ENCODE measurements at regions not wholly inside any gene's neighbourhood (a gene's known extent, or its start where the extent isn't known, plus 50 kb on each side); places are given as distances from the start of the nearest gene placed in this dataset.

DNA sequence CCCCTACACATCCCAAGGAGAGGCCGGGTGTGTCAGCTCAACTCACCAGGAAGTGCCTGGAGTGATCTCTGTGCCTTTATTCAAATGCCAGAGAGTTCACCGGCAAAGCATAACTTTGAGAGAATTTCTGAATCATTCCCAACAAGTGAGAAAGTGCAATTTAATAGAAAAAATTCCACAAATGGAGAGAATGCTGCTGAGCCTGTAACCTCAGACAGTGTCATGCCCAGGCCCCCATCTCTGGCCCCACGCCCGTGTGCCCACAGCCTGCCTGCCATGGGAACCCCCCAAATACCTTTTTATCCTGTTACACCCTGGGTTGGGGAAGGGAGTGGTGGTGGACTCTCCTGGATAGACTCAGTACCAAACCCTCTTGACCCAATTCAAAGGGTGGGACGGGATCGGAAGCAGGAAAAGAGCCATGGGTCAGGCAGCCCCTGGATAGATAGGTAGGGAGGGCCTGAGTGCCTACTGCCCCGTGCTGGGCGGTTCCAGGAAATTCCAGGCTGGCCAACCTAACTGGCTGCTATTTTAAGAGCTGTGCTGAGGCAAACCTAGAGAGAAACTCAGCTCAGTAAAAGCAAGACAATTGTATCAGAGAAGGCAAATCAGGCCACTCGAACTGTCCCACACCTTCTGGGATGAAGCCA lies 179.0 kb upstream of the FOXA2 start:
- H3K9me3 ChIP-seq: no peaks in the 10 kb centered on the region
- DNase-seq: no peak
- no peaks in the 10 kb centered on the region for H3K27me3 ChIP-seq (ENCODE audit: insufficient read depth)
- H4K20me1 ChIP-seq (ENCODE audit: insufficient read depth): no peaks in the 10 kb centered on the region
- H3F3A ChIP-seq (replicated peaks; ENCODE audit: insufficient read depth): peaks cover 16% of the 10 kb centered on the region
- H3K36me3 ChIP-seq (replicated peaks in 1 of 2; ENCODE audit: control insufficient read depth in 1 of 2, insufficient read depth in 2 of 2, low read length in 1 of 2): no peaks in the 10 kb centered on the region
- peak overlapping the region; percentile 81 for H2AFZ ChIP-seq (ENCODE audit: low read depth)
- peak overlapping the region in 1 of 2 experiments; percentile 54; a peak in 2 of 4 replicates for H3K4me3 ChIP-seq (ENCODE audit: low read depth in 2 of 2, low read length in 1 of 2)
- POLR2A ChIA-PET: no interaction called here
- peak overlapping the region; percentile 73 for H3K9ac ChIP-seq
- H3K27ac ChIP-seq (ENCODE audit: low read depth in 2 of 2, low read length in 1 of 2): peak overlapping the region in 1 of 2 experiments; percentile 89; a peak in 2 of 4 replicates
- H3K9me2 ChIP-seq: no peaks in the 10 kb centered on the region
- TF ChIP-seq, protein P1, sequence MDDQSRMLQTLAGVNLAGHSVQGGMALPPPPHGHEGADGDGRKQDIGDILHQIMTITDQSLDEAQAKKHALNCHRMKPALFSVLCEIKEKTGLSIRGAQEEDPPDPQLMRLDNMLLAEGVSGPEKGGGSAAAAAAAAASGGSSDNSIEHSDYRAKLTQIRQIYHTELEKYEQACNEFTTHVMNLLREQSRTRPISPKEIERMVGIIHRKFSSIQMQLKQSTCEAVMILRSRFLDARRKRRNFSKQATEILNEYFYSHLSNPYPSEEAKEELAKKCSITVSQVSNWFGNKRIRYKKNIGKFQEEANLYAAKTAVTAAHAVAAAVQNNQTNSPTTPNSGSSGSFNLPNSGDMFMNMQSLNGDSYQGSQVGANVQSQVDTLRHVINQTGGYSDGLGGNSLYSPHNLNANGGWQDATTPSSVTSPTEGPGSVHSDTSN (IDR thresholded peaks at IDR 0.05): no peak
- no peak for TF ChIP-seq NRF1 (IDR thresholded peaks at IDR 0.05; ENCODE audit: low read depth, low read length)
- 0 out of 2 replicates have a peak, but pooled peaks have one; percentile 17 for TF ChIP-seq NFIC (IDR thresholded peaks at IDR 0.05; ENCODE audit: borderline replicate concordance)
- TF ChIP-seq, protein P2, sequence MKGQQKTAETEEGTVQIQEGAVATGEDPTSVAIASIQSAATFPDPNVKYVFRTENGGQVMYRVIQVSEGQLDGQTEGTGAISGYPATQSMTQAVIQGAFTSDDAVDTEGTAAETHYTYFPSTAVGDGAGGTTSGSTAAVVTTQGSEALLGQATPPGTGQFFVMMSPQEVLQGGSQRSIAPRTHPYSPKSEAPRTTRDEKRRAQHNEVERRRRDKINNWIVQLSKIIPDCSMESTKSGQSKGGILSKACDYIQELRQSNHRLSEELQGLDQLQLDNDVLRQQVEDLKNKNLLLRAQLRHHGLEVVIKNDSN (IDR thresholded peaks at IDR 0.05; ENCODE audit: borderline replicate concordance, low read depth): no peak
- peak; percentile 21; the same call in 1 of the 2 replicates for TF ChIP-seq ELF1 (IDR thresholded peaks at IDR 0.05)
- H3K79me2 ChIP-seq (ENCODE audit: insufficient read depth): no peaks in the 10 kb centered on the region
- CTCF ChIA-PET: no interaction called here
- WGBS (ENCODE audit: low lambda C conversion rate): 4% methylated on average over 9 of the region's 9 CpGs
- peaks cover 0 to 20% of the 10 kb centered on the region in 2 experiments; a peak in 1 of 4 replicates for H3K4me1 ChIP-seq (ENCODE audit: control insufficient read depth in 1 of 2, insufficient read depth in 2 of 2, low read depth in 1 of 2, low read length in 1 of 2)
- peak overlapping the region; percentile 80 for H3K4me2 ChIP-seq

DNA sequence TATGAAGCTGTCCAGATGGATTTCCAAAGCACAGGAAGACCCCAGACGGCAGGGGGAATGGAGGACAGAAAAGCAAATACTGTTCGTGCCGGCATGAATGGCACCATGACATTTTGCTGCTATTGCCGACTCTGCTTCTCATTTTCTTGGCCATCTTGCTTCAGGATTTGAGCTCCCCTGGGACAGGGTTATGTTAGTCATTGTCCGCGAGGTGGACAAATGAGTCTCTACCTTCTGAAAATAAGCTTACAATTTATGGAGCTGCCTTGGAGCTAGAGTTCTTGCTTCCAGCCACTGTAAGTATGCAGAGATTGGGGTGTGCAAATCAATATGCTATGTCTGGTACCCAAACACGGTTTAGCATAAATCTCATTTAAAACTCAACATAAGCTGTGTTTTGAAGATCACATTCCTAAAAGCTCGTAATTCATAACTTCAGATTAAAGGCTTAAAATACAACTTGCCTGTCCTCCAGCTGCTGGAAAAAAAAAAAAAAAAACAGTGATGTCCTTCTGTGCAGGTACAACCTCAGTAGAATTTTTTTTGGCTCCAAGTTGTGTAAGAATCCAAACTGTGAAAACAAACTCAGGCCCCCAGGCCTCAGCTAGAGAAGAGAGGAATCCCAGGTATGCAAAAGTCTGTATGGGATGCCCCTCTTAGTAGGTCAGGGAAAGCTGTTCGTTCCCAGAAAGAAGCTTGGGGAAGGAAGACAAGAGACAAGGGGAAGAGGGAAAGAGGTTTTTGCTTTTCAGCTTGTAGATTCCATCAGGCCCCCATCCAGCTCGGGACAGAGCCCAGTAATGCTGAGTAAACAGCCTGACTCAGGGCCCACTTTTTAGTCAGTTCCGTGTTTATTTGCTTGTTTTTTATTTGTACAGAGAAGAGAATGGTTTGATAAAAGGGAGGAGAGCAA lies 184.2 kb upstream of the FOXA2 start:
- peaks cover 0 to 7% of the 10 kb centered on the region in 2 experiments; a peak in 1 of 4 replicates for H3K4me1 ChIP-seq (ENCODE audit: control insufficient read depth in 1 of 2, insufficient read depth in 2 of 2, low read depth in 1 of 2, low read length in 1 of 2)
- 16% methylated on average over 11 of the region's 11 CpGs for WGBS (ENCODE audit: low lambda C conversion rate)
- no peak overlapping the region for H3K4me3 ChIP-seq (ENCODE audit: low read depth in 2 of 2, low read length in 1 of 2)
- H3K9me3 ChIP-seq: no peaks in the 10 kb centered on the region
- H3K36me3 ChIP-seq (replicated peaks in 1 of 2; ENCODE audit: control insufficient read depth in 1 of 2, insufficient read depth in 2 of 2, low read length in 1 of 2): no peaks in the 10 kb centered on the region
- H3K27ac ChIP-seq (ENCODE audit: low read depth in 2 of 2, low read length in 1 of 2): no peak overlapping the region
- POLR2A ChIA-PET: no interaction called here
- no peaks in the 10 kb centered on the region for H4K20me1 ChIP-seq (ENCODE audit: insufficient read depth)
- H3F3A ChIP-seq (replicated peaks; ENCODE audit: insufficient read depth): peaks cover 8% of the 10 kb centered on the region
- CTCF ChIA-PET: interaction anchor here (0.9 kb wide), 1 partner anchor 77 kb away, joined by 3 read pairs; no protein-coding TSS in a partner anchor
- H3K9ac ChIP-seq: no peak overlapping the region
- 0 out of 2 replicates have a peak overlapping the region, but pooled peaks have one; percentile 19 for H3K4me2 ChIP-seq
- no peak for DNase-seq
- H2AFZ ChIP-seq (ENCODE audit: low read depth): no peak overlapping the region
- no peaks in the 10 kb centered on the region for H3K9me2 ChIP-seq
- no peaks in the 10 kb centered on the region for H3K27me3 ChIP-seq (ENCODE audit: insufficient read depth)
- no peaks in the 10 kb centered on the region for H3K79me2 ChIP-seq (ENCODE audit: insufficient read depth)
- TF ChIP-seq MXI1 (IDR thresholded peaks at IDR 0.05; ENCODE audit: low read depth, low read length) (no peak), EZH2phosphoT487 (IDR thresholded peaks at IDR 0.05; ENCODE audit: borderline replicate concordance, low read depth) (no peak), GATA2 (CRISPR knock-in tag; IDR thresholded peaks at IDR 0.05) (no peak), FOXJ3 (CRISPR knock-in tag; IDR thresholded peaks at IDR 0.05) (no peak), NRF1 (IDR thresholded peaks at IDR 0.05; ENCODE audit: low read depth, low read length) (no peak), TEAD4 (IDR thresholded peaks at IDR 0.05; ENCODE audit: borderline replicate concordance, insufficient read depth) (no peak), JUND (IDR thresholded peaks at IDR 0.05) (no peak), SMC3 (IDR thresholded peaks at IDR 0.05; ENCODE audit: low read depth, low read length) (no peak), RCOR1 (IDR thresholded peaks at IDR 0.05; ENCODE audit: low read length) (no peak), CHD2 (IDR thresholded peaks at IDR 0.05; ENCODE audit: low read length, partially characterized antibody) (no peak), MEF2A (IDR thresholded peaks at IDR 0.05; ENCODE audit: borderline replicate concordance, low read depth) (no peak), FOXM1 (IDR thresholded peaks at IDR 0.05; ENCODE audit: low read depth) (no peak)
- TF ChIP-seq, protein P3, sequence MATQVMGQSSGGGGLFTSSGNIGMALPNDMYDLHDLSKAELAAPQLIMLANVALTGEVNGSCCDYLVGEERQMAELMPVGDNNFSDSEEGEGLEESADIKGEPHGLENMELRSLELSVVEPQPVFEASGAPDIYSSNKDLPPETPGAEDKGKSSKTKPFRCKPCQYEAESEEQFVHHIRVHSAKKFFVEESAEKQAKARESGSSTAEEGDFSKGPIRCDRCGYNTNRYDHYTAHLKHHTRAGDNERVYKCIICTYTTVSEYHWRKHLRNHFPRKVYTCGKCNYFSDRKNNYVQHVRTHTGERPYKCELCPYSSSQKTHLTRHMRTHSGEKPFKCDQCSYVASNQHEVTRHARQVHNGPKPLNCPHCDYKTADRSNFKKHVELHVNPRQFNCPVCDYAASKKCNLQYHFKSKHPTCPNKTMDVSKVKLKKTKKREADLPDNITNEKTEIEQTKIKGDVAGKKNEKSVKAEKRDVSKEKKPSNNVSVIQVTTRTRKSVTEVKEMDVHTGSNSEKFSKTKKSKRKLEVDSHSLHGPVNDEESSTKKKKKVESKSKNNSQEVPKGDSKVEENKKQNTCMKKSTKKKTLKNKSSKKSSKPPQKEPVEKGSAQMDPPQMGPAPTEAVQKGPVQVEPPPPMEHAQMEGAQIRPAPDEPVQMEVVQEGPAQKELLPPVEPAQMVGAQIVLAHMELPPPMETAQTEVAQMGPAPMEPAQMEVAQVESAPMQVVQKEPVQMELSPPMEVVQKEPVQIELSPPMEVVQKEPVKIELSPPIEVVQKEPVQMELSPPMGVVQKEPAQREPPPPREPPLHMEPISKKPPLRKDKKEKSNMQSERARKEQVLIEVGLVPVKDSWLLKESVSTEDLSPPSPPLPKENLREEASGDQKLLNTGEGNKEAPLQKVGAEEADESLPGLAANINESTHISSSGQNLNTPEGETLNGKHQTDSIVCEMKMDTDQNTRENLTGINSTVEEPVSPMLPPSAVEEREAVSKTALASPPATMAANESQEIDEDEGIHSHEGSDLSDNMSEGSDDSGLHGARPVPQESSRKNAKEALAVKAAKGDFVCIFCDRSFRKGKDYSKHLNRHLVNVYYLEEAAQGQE (IDR thresholded peaks at IDR 0.05; ENCODE audit: low read depth, low read length): no peak
- TF ChIP-seq, protein P2 (IDR thresholded peaks at IDR 0.05; ENCODE audit: borderline replicate concordance, low read depth): no peak
- TF ChIP-seq, protein P4, sequence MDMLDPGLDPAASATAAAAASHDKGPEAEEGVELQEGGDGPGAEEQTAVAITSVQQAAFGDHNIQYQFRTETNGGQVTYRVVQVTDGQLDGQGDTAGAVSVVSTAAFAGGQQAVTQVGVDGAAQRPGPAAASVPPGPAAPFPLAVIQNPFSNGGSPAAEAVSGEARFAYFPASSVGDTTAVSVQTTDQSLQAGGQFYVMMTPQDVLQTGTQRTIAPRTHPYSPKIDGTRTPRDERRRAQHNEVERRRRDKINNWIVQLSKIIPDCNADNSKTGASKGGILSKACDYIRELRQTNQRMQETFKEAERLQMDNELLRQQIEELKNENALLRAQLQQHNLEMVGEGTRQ (IDR thresholded peaks at IDR 0.05; ENCODE audit: borderline replicate concordance, low read depth, low read length): no peak

All from SK-N-SH (cell line).